ENCODE measurements at regions not wholly inside any gene's neighbourhood (a gene's known extent, or its start where the extent isn't known, plus 50 kb on each side); places are given as distances from the start of the nearest gene placed in this dataset.

DNA sequence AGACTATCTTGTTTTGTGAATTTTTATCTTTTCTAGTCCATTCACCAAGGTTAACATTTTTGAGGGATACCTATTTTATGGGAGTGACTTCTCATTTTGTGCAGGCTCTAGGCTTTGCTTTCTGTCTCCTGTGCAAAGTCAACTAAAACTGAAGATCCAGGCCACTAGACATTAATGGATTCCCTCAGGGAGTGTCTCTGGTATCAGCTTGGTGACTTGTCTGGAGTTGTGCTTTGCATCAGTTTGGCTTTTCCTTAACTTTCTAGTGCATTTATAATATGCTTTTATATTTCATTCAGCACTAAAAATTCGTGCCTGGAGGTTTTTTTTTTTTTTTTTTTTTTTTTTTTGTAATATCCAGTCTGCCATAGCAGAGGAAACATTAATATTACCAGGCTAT lies 144.2 kb downstream of the YIPF5 start:
- H3K4me1 ChIP-seq (ENCODE audit: insufficient read depth, low read length), result no peaks in the 10 kb centered on the region
- H3K4me2 ChIP-seq (ENCODE audit: low read length), result no peak overlapping the region
- ChIA-PET POLR2A (ENCODE audit: unreplicated experiment) (no interaction called here), CTCF (no interaction called here)
- H3K27me3 ChIP-seq (ENCODE audit: low read length), result no peaks in the 10 kb centered on the region
- H3K9ac ChIP-seq (ENCODE audit: low read length), result no peak overlapping the region
- no peaks in the 10 kb centered on the region for H3K9me2 ChIP-seq (replicated peaks; ENCODE audit: low read length)
- H3K36me3 ChIP-seq (ENCODE audit: low read depth, low read length), result no peaks in the 10 kb centered on the region
- no peak for DNase-seq
- H3K4me3 ChIP-seq (ENCODE audit: low read length), result no peak overlapping the region
- no peaks in the 10 kb centered on the region for H3K9me3 ChIP-seq (ENCODE audit: low read length)
- H2AFZ ChIP-seq (ENCODE audit: low read length), result no peak overlapping the region
- TF ChIP-seq EZH2 (IDR thresholded peaks at IDR 0.05; ENCODE audit: low read length, unreplicated experiment) (no peak), CTCF (conservative IDR thresholded peaks at IDR 0.05; ENCODE audit: low read depth, low read length) (no peak), EZH2phosphoT487 (IDR thresholded peaks at IDR 0.05; ENCODE audit: borderline replicate concordance, low read length) (no peak)
- no peak overlapping the region for H3K27ac ChIP-seq (ENCODE audit: low read length)
- no peaks in the 10 kb centered on the region for H3K79me2 ChIP-seq (ENCODE audit: low read length)
- BruUV-seq (replicated peaks), result no TSS peak
- intact Hi-C loops (cut with micrococcal nuclease), result no loop called here
- H3F3A ChIP-seq (ENCODE audit: low read length, unreplicated experiment), result no peaks in the 10 kb centered on the region
- no peaks in the 10 kb centered on the region for H4K20me1 ChIP-seq (ENCODE audit: low read length)
- no peak for ATAC-seq

DNA sequence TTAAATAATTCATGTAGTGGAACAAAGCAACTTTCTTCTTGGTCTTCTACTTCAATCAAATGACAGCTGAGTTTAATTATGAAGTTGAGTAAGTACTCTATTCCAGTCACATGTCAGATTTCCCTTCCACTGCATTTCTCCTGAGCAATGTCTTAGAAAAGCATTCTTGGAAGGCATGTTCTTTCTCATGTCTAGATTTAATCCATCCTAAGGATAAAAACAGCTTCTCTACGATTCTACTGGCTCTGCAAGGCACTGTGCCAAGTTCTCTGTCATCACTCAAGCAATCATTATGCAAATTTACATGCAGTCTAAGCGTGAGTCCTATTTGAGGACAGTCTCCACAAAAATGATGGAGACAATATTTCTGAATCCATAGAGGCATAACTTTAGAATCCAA lies 142.4 kb downstream of the YIPF5 start:
- H3K4me3 ChIP-seq (ENCODE audit: low read length), result no peak overlapping the region
- H3K27ac ChIP-seq (ENCODE audit: low read length), result no peak overlapping the region
- ChIA-PET CTCF (no interaction called here), POLR2A (ENCODE audit: unreplicated experiment) (no interaction called here)
- H3K79me2 ChIP-seq (ENCODE audit: low read length), result no peaks in the 10 kb centered on the region
- BruUV-seq (replicated peaks), result no TSS peak
- H3K4me1 ChIP-seq (ENCODE audit: insufficient read depth, low read length), result no peaks in the 10 kb centered on the region
- H3K9me2 ChIP-seq (replicated peaks; ENCODE audit: low read length), result no peaks in the 10 kb centered on the region
- H2AFZ ChIP-seq (ENCODE audit: low read length), result no peak overlapping the region
- no peaks in the 10 kb centered on the region for H3K36me3 ChIP-seq (ENCODE audit: low read depth, low read length)
- H4K20me1 ChIP-seq (ENCODE audit: low read length), result no peaks in the 10 kb centered on the region
- no peak for ATAC-seq
- H3K4me2 ChIP-seq (ENCODE audit: low read length), result no peak overlapping the region
- no peak for TF ChIP-seq EZH2 (IDR thresholded peaks at IDR 0.05; ENCODE audit: low read length, unreplicated experiment)
- no peak for TF ChIP-seq EZH2phosphoT487 (IDR thresholded peaks at IDR 0.05; ENCODE audit: borderline replicate concordance, low read length)
- TF ChIP-seq CTCF (conservative IDR thresholded peaks at IDR 0.05; ENCODE audit: low read depth, low read length), result no peak
- no peaks in the 10 kb centered on the region for H3F3A ChIP-seq (ENCODE audit: low read length, unreplicated experiment)
- no peak overlapping the region for H3K9ac ChIP-seq (ENCODE audit: low read length)
- H3K9me3 ChIP-seq (ENCODE audit: low read length), result no peaks in the 10 kb centered on the region
- intact Hi-C loops (cut with micrococcal nuclease), result no loop called here
- no peaks in the 10 kb centered on the region for H3K27me3 ChIP-seq (ENCODE audit: low read length)
- no peak for DNase-seq

DNA sequence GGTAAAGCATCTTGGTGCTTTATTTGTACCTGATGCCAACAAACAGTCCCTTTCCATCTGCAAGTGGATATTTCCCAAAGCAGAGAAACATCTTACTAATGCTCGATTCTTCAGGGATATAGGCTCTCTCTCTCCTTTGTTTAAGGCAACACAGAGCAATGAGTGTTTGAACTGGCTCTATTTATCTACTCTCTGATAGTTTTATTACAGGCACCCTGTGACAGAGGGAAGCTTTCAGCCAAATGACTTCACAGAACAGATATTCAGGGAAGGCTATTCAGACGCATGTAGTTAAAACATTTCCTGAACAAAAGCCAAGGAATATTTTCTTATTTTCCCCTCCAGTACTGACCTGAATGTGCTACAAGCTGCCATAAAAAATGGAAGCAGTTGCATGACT lies 141.8 kb downstream of the YIPF5 start:
- ATAC-seq, result peak; percentile 53

More for the DNA sequence above, 141.8 kb downstream of the YIPF5 start:
- no peak overlapping the region for H2AFZ ChIP-seq (ENCODE audit: low read length)
- no TSS peak for BruUV-seq (replicated peaks)
- no peaks in the 10 kb centered on the region for H4K20me1 ChIP-seq (ENCODE audit: low read length)
- H3K79me2 ChIP-seq (ENCODE audit: low read length), result no peaks in the 10 kb centered on the region
- POLR2A ChIA-PET (ENCODE audit: unreplicated experiment), result no interaction called here
- no peaks in the 10 kb centered on the region for H3K9me2 ChIP-seq (replicated peaks; ENCODE audit: low read length)
- no peak overlapping the region for H3K4me3 ChIP-seq (ENCODE audit: low read length)
- no peak overlapping the region for H3K4me2 ChIP-seq (ENCODE audit: low read length)
- DNase-seq, result peak; percentile 8
- H3K4me1 ChIP-seq (ENCODE audit: insufficient read depth, low read length), result no peaks in the 10 kb centered on the region
- TF ChIP-seq CTCF (conservative IDR thresholded peaks at IDR 0.05; ENCODE audit: low read depth, low read length), result no peak
- TF ChIP-seq EZH2phosphoT487 (IDR thresholded peaks at IDR 0.05; ENCODE audit: borderline replicate concordance, low read length), result no peak
- no peak for TF ChIP-seq EZH2 (IDR thresholded peaks at IDR 0.05; ENCODE audit: low read length, unreplicated experiment)
- no peaks in the 10 kb centered on the region for H3F3A ChIP-seq (ENCODE audit: low read length, unreplicated experiment)
- CTCF ChIA-PET, result no interaction called here
- intact Hi-C loops (cut with micrococcal nuclease), result no loop called here
- no peaks in the 10 kb centered on the region for H3K36me3 ChIP-seq (ENCODE audit: low read depth, low read length)
- no peaks in the 10 kb centered on the region for H3K9me3 ChIP-seq (ENCODE audit: low read length)
- no peak overlapping the region for H3K9ac ChIP-seq (ENCODE audit: low read length)
- no peak overlapping the region for H3K27ac ChIP-seq (ENCODE audit: low read length)
- H3K27me3 ChIP-seq (ENCODE audit: low read length), result no peaks in the 10 kb centered on the region

All from PC-3 (cell line).